HG02973 (cell line): ENCODE measurements at regions not wholly inside any gene's neighbourhood (a gene's known extent, or its start where the extent isn't known, plus 50 kb on each side); places are given as distances from the start of the nearest gene placed in this dataset.

Experiments
- ATAC-seq: cut with Tn5 transposase; IDR thresholded peaks from one replicate; pipeline ENCODE4 v1.9.1; 2021; ENCODE audit warnings: moderate library complexity; ENCODE audit not compliant: unreplicated experiment

GRCh38 chr21:17416139-17416538 is 96.7 kb upstream of the CXADR start:
- no peak for ATAC-seq

GRCh38 chr21:17422931-17423330 is 89.9 kb upstream of the CXADR start:
- no peak for ATAC-seq

- ATAC-seq, result no peak
Observed at GRCh38 chr21:17427157-17427556, 85.7 kb upstream of the CXADR start.

GRCh38 chr21:17427831-17428483 is 84.9 kb upstream of the CXADR start:
- peak; percentile 88 for ATAC-seq

- peak; percentile 61 for ATAC-seq
Observed at GRCh38 chr21:17428484-17428869, 84.4 kb upstream of the CXADR start.

- ATAC-seq, result no peak
Observed at GRCh38 chr21:17428980-17429379, 83.9 kb upstream of the CXADR start.

- no peak for ATAC-seq
Observed at GRCh38 chr21:17429936-17430335, 82.9 kb upstream of the CXADR start.

GRCh38 chr21:17432732-17433057 is 80.1 kb upstream of the CXADR start:
- ATAC-seq, result no peak

- no peak for ATAC-seq
Observed at GRCh38 chr21:17433730-17434129, 79.1 kb upstream of the CXADR start.

- ATAC-seq, result no peak
Observed at GRCh38 chr21:17435565-17436543, 77.0 kb upstream of the CXADR start.

GRCh38 chr21:17436626-17437111 is 76.2 kb upstream of the CXADR start:
- no peak for ATAC-seq

GRCh38 chr21:17438635-17439034 is 74.2 kb upstream of the CXADR start:
- ATAC-seq, result no peak

- ATAC-seq, result no peak
Observed at GRCh38 chr21:17440969-17441368, 71.9 kb upstream of the CXADR start.

- ATAC-seq, result no peak
Observed at GRCh38 chr21:17441370-17441769, 71.5 kb upstream of the CXADR start.

GRCh38 chr21:17442165-17442564 is 70.7 kb upstream of the CXADR start:
- ATAC-seq, result no peak

- ATAC-seq, result no peak
Observed at GRCh38 chr21:17444828-17445227, 68.0 kb upstream of the CXADR start.

GRCh38 chr21:17446737-17447136 is 66.1 kb upstream of the CXADR start:
- ATAC-seq, result no peak

GRCh38 chr21:17449701-17450100 is 63.1 kb upstream of the CXADR start:
- no peak for ATAC-seq

GRCh38 chr21:17451364-17451891 is 61.4 kb upstream of the CXADR start:
- no peak for ATAC-seq

- peak; percentile 74 for ATAC-seq
Observed at GRCh38 chr21:17454315-17455027, 58.4 kb upstream of the CXADR start.

- no peak for ATAC-seq
Observed at GRCh38 chr21:17455028-17455353, 57.9 kb upstream of the CXADR start.
